HepG2 (cell line): ENCODE measurements at regions not wholly inside any gene's neighbourhood (a gene's known extent, or its start where the extent isn't known, plus 50 kb on each side); places are given as distances from the start of the nearest gene placed in this dataset.

Source experiments
- ATM ChIP-seq: fragments of 450-650 bp; IDR thresholded peaks from 2 replicates; pipeline ENCODE4 v1.7.1; 2017; ENCODE audit warnings: mild to moderate bottlenecking, borderline replicate concordance
- CBFB ChIP-seq: sonication (generic); formaldehyde crosslinking; IDR thresholded peaks from 2 replicates; pipeline ENCODE4 v1.4.0; 2020; ENCODE audit warnings: missing genetic modification reagents
- CBX1 ChIP-seq: IDR thresholded peaks from one replicate; pipeline ENCODE4 v1.6.1; 2016; ENCODE audit warnings: antibody characterized with exemption, low read depth
- CEBPG ChIP-seq: IDR thresholded peaks from 2 replicates; pipeline ENCODE4 v1.6.1; 2016
- FOXA1 ChIP-seq, 2 experiments: fragments of 450-650 bp in 1 of 2; sonication (generic) in 1 of 2; formaldehyde crosslinking in 1 of 2; IDR thresholded peaks; 2 replicates each; pipeline versions ENCODE4 v1.4.0 to v1.6.1; 2016 to 2020; ENCODE audit warnings: missing genetic modification reagents in 1 of 2
- FOXA3 ChIP-seq: IDR thresholded peaks from 2 replicates; pipeline ENCODE4 v1.6.1; 2016; ENCODE audit warnings: missing genetic modification reagents, missing compliant biosample characterization
- HOXA5 ChIP-seq: sonication (generic); formaldehyde crosslinking; IDR thresholded peaks from 2 replicates; pipeline ENCODE4 v1.4.0; 2020; ENCODE audit warnings: missing genetic modification reagents
- JDP2 ChIP-seq: sonication (generic); formaldehyde crosslinking; IDR thresholded peaks from 2 replicates; pipeline ENCODE4 v1.8.1; 2022; ENCODE audit warnings: missing genetic modification reagents, borderline replicate concordance
- KAT8 ChIP-seq: IDR thresholded peaks from 2 replicates; pipeline ENCODE4 v1.6.1; 2016; ENCODE audit warnings: missing genetic modification reagents, missing compliant biosample characterization
- MXD3 ChIP-seq: IDR thresholded peaks from 2 replicates; pipeline ENCODE4 v1.6.1; 2016; ENCODE audit warnings: mild to moderate bottlenecking, missing biosample characterization, missing genetic modification reagents
- NCOA2 ChIP-seq: sonication (generic); formaldehyde crosslinking; IDR thresholded peaks from 2 replicates; pipeline ENCODE4 v1.8.0; 2022; ENCODE audit warnings: inconsistent platforms
- RBAK ChIP-seq: sonication (generic); formaldehyde crosslinking; IDR thresholded peaks from 2 replicates; pipeline ENCODE4 v1.5.1; 2020; ENCODE audit warnings: mild to moderate bottlenecking, missing genetic modification reagents
- SALL1 ChIP-seq: sonication (generic); formaldehyde crosslinking; IDR thresholded peaks from 2 replicates; pipeline ENCODE4 v1.8.0; 2022; ENCODE audit warnings: mild to moderate bottlenecking, missing genetic modification reagents
- SP140L ChIP-seq: sonication (generic); formaldehyde crosslinking; IDR thresholded peaks from 2 replicates; pipeline ENCODE4 v1.4.0; 2020; ENCODE audit warnings: missing genetic modification reagents, borderline replicate concordance
- TBX3 ChIP-seq: fragments of 450-650 bp; IDR thresholded peaks from 2 replicates; pipeline ENCODE4 v1.6.1; 2017; ENCODE audit warnings: antibody characterized with exemption, mild to moderate bottlenecking, inconsistent platforms, borderline replicate concordance
- ZBTB8A ChIP-seq: sonication (generic); formaldehyde crosslinking; IDR thresholded peaks from 2 replicates; pipeline ENCODE4 v1.4.0; 2020; ENCODE audit warnings: mild to moderate bottlenecking, low read depth, missing genetic modification reagents, borderline replicate concordance
- ZNF142 ChIP-seq: sonication (generic); formaldehyde crosslinking; IDR thresholded peaks from 2 replicates; pipeline ENCODE4 v1.4.0; 2020; ENCODE audit warnings: missing genetic modification reagents
- ZNF235 ChIP-seq: sonication (generic); formaldehyde crosslinking; IDR thresholded peaks from 2 replicates; pipeline ENCODE4 v1.8.1; 2023; ENCODE audit warnings: mild to moderate bottlenecking, missing genetic modification reagents, borderline replicate concordance
- ZNF414 ChIP-seq: sonication (generic); formaldehyde crosslinking; IDR thresholded peaks from 2 replicates; pipeline ENCODE4 v1.5.0; 2020; ENCODE audit warnings: missing genetic modification reagents
- ZNF709 ChIP-seq: sonication (generic); formaldehyde crosslinking; IDR thresholded peaks from 2 replicates; pipeline ENCODE4 v1.5.0; 2020; ENCODE audit warnings: mild to moderate bottlenecking, missing genetic modification reagents
- TF ChIP-seq, protein P1 (sequence below): sonication (generic); formaldehyde crosslinking; IDR thresholded peaks from 2 replicates; pipeline ENCODE4 v1.5.0; 2020; ENCODE audit warnings: mild to moderate bottlenecking, missing genetic modification reagents, borderline replicate concordance

- TF ChIP-seq CBX1 (no peak), ZNF414 (CRISPR knock-in tag) (no peak), ZNF235 (CRISPR knock-in tag) (no peak), FOXA3 (peak; percentile 94), JDP2 (CRISPR knock-in tag) (no peak), HOXA5 (CRISPR knock-in tag) (0 out of 2 replicates have a peak, but pooled peaks have one; percentile 30), KAT8 (no peak), MXD3 (CRISPR knock-in tag) (no peak), NCOA2 (CRISPR knock-in tag) (peak; percentile 68), SP140L (CRISPR knock-in tag) (no peak), ZBTB8A (CRISPR knock-in tag) (no peak), SALL1 (peak; percentile 88), ZNF142 (CRISPR knock-in tag) (no peak), ATM (no peak), RBAK (CRISPR knock-in tag) (no peak), CBFB (CRISPR knock-in tag) (no peak), TBX3 (no peak), CEBPG (peak; percentile 59; the same call in 1 of the 2 replicates), FOXA1 (IDR thresholded peaks at IDR 0.05) (no peak), FOXA1 (CRISPR knock-in tag; IDR thresholded peaks at IDR 0.05) (peak; percentile 82), ZNF709 (CRISPR knock-in tag) (0 out of 2 replicates have a peak, but pooled peaks have one; percentile 35)
- TF ChIP-seq, protein P1, sequence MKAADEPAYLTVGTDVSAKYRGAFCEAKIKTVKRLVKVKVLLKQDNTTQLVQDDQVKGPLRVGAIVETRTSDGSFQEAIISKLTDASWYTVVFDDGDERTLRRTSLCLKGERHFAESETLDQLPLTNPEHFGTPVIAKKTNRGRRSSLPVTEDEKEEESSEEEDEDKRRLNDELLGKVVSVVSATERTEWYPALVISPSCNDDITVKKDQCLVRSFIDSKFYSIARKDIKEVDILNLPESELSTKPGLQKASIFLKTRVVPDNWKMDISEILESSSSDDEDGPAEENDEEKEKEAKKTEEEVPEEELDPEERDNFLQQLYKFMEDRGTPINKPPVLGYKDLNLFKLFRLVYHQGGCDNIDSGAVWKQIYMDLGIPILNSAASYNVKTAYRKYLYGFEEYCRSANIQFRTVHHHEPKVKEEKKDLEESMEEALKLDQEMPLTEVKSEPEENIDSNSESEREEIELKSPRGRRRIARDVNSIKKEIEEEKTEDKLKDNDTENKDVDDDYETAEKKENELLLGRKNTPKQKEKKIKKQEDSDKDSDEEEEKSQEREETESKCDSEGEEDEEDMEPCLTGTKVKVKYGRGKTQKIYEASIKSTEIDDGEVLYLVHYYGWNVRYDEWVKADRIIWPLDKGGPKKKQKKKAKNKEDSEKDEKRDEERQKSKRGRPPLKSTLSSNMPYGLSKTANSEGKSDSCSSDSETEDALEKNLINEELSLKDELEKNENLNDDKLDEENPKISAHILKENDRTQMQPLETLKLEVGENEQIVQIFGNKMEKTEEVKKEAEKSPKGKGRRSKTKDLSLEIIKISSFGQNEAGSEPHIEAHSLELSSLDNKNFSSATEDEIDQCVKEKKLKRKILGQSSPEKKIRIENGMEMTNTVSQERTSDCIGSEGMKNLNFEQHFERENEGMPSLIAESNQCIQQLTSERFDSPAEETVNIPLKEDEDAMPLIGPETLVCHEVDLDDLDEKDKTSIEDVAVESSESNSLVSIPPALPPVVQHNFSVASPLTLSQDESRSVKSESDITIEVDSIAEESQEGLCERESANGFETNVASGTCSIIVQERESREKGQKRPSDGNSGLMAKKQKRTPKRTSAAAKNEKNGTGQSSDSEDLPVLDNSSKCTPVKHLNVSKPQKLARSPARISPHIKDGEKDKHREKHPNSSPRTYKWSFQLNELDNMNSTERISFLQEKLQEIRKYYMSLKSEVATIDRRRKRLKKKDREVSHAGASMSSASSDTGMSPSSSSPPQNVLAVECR (CRISPR knock-in tag), result peak; percentile 63; the same call in 1 of the 2 replicates
These were observed 96.8 kb downstream of the BOD1L2 start (continued) for GRCh38 chr18:57243624-57244179.
